Liver (tissue), 7 donors: ENCODE measurements at regions not wholly inside any gene's neighbourhood (a gene's known extent, or its start where the extent isn't known, plus 50 kb on each side); places are given as distances from the start of the nearest gene placed in this dataset.

Experiments
- DNase-seq: peaks from one replicate; pipeline ENCODE4 v3.0.0-alpha.2; 2017; ENCODE audit warnings: low spot score
- H3K27ac ChIP-seq, 2 donors: one replicate each; pipeline ENCODE4 v1.7.0; 2013; ENCODE audit warnings: inconsistent platforms in 2 of 2, low read length in 2 of 2, control low read depth in 1 of 2, low read depth in 1 of 2, mild to moderate bottlenecking in 1 of 2
- H3K27me3 ChIP-seq, 4 donors: one replicate each; pipeline versions ENCODE4 v1.6.1 to v1.7.0; 2013; ENCODE audit warnings: low read length in 3 of 4, inconsistent platforms in 1 of 4, mild to moderate bottlenecking in 1 of 4, moderate library complexity in 1 of 4; ENCODE audit not compliant: control insufficient read depth in 4 of 4, insufficient read depth in 4 of 4
- H3K36me3 ChIP-seq, 4 donors: one replicate each; pipeline versions ENCODE4 v1.6.1 to v1.7.0; 2013; ENCODE audit warnings: low read length in 3 of 4, mild to moderate bottlenecking in 3 of 4, low read depth in 1 of 4, moderate library complexity in 1 of 4; ENCODE audit not compliant: control insufficient read depth in 4 of 4, insufficient read depth in 3 of 4
- H3K4me1 ChIP-seq, 4 donors: one replicate each; pipeline versions ENCODE4 v1.6.1 to v1.7.0; 2013; ENCODE audit warnings: low read length in 3 of 4, mild to moderate bottlenecking in 3 of 4, moderate library complexity in 1 of 4; ENCODE audit not compliant: control insufficient read depth in 4 of 4, insufficient read depth in 4 of 4
- H3K4me3 ChIP-seq, 3 donors: one replicate each; pipeline versions ENCODE4 v1.6.1 to v1.7.0; 2013; ENCODE audit warnings: low read length in 3 of 3, control low read depth in 1 of 3, low read depth in 1 of 3, mild to moderate bottlenecking in 1 of 3
- H3K9ac ChIP-seq, 2 donors: one replicate each; pipeline ENCODE4 v1.7.0; 2013; ENCODE audit warnings: low read length in 2 of 2, mild to moderate bottlenecking in 2 of 2, moderate library complexity in 2 of 2, control low read depth in 1 of 2, low read depth in 1 of 2
- H3K9me3 ChIP-seq, 4 donors: one replicate each; pipeline versions ENCODE4 v1.6.1 to v1.7.0; 2013; ENCODE audit warnings: low read length in 3 of 4; ENCODE audit not compliant: control insufficient read depth in 4 of 4
- ATF3 ChIP-seq: IDR thresholded peaks from 2 replicates; pipeline ENCODE4 v1.6.1; 2016; ENCODE audit warnings: antibody characterized with exemption
- EGR1 ChIP-seq, 2 donors: IDR thresholded peaks; 2 replicates each; pipeline ENCODE4 v1.6.1; 2016 to 2018; ENCODE audit warnings: antibody characterized with exemption in 2 of 2, low read depth in 2 of 2
- FOXA1 ChIP-seq: IDR thresholded peaks from 2 replicates; pipeline ENCODE4 v1.6.1; 2016; ENCODE audit warnings: antibody characterized with exemption
- FOXA2 ChIP-seq: IDR thresholded peaks from 2 replicates; pipeline ENCODE4 v1.6.1; 2016; ENCODE audit warnings: antibody characterized with exemption
- HNF4A ChIP-seq, 2 donors: conservative IDR thresholded peaks; 2 replicates each; pipeline ENCODE4 v1.6.1; 2016; ENCODE audit warnings: antibody characterized with exemption in 2 of 2, mild to moderate bottlenecking in 2 of 2
- HNF4G ChIP-seq: IDR thresholded peaks from 2 replicates; pipeline ENCODE4 v1.6.1; 2016; ENCODE audit warnings: antibody characterized with exemption
- JUND ChIP-seq, 2 donors: IDR thresholded peaks; 2 replicates each; pipeline ENCODE4 v1.6.1; 2016; ENCODE audit warnings: antibody characterized with exemption in 2 of 2
- RAD21 ChIP-seq, 2 donors: IDR thresholded peaks; 2 replicates each; pipeline ENCODE4 v1.6.1; 2016; ENCODE audit warnings: antibody characterized with exemption in 2 of 2, mild to moderate bottlenecking in 2 of 2
- RXRA ChIP-seq, 2 donors: IDR thresholded peaks; 2 replicates each; pipeline ENCODE4 v1.6.1; 2017 to 2018; ENCODE audit warnings: antibody characterized with exemption in 2 of 2, mild to moderate bottlenecking in 1 of 2
- SP1 ChIP-seq: IDR thresholded peaks from 2 replicates; pipeline ENCODE4 v1.6.1; 2018; ENCODE audit warnings: antibody characterized with exemption, mild to moderate bottlenecking
- TAF1 ChIP-seq: conservative IDR thresholded peaks from 2 replicates; pipeline ENCODE4 v1.6.1; 2016; ENCODE audit warnings: antibody characterized with exemption, mild to moderate bottlenecking
- YY1 ChIP-seq: IDR thresholded peaks from 2 replicates; pipeline ENCODE4 v1.6.1; 2016; ENCODE audit warnings: antibody characterized with exemption, mild to moderate bottlenecking
- ZBTB33 ChIP-seq: IDR thresholded peaks from 2 replicates; pipeline ENCODE4 v1.6.1; 2016; ENCODE audit warnings: antibody characterized with exemption
- WGBS: extraction: QIAGEN DNeasy Blood & Tissue Kit; methylation state at CpG from one replicate; pipeline ENCODE4 v1.1.7; 2013; 5-methylcytosine and 5-hydroxymethylcytosine counted together
- TF ChIP-seq, protein P1 (sequence below): IDR thresholded peaks from 2 replicates; pipeline ENCODE4 v1.6.1; 2016; ENCODE audit warnings: antibody characterized with exemption
- TF ChIP-seq, protein P2 (sequence below): IDR thresholded peaks from 2 replicates; pipeline ENCODE4 v1.6.1; 2016; ENCODE audit warnings: antibody characterized with exemption, mild to moderate bottlenecking
- donor health status: healthy.
- donor health status: healthy.
- donor health status: healthy.
- donor health status: healthy.

DNA sequence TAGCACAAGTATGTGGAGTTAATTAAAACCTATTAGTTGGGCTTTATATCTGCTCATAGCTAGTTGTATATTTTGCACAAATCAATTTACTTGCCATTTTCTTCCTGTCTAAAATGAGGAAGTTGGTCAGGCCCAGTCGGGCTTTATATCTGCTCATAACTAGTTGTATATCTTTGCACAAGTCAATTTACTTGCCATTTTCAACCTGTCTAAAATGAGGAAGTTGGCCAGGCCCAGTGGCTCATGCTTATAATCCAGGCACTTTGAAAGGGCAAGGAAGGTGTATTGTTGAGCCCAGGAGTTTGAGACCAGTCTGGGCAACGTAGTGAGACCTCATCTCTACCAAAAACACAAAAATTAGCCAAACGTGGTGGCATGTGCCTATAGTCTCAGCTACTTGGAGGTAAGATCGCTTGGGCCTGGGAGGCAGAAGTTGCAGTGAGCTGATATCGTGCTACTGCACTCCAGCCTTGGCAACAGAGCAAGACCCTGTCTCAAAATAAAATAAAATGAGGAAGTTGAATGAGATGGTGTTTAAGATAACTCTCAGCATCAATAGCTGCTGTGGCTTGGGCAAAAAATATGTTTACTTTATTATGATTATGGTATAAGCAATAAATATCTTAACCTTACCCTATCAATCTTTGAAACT is 1558.6 kb upstream of the RAG2 start:
- Histone ChIP-seq H3K36me3 (no peaks in the 10 kb centered on the region), H3K4me3 (no peak overlapping the region), H3K27me3 (peaks cover 0 to 3% (median 0%) of the 10 kb centered on the region in 4 donors), H3K27ac (no peak overlapping the region), H3K4me1 (no peaks in the 10 kb centered on the region), H3K9me3 (no peaks in the 10 kb centered on the region), H3K9ac (no peak overlapping the region)
- DNase-seq: no peak
- WGBS: 55% methylated on average over 5 of the region's 5 CpGs
- TF ChIP-seq ZBTB33: no peak

DNA sequence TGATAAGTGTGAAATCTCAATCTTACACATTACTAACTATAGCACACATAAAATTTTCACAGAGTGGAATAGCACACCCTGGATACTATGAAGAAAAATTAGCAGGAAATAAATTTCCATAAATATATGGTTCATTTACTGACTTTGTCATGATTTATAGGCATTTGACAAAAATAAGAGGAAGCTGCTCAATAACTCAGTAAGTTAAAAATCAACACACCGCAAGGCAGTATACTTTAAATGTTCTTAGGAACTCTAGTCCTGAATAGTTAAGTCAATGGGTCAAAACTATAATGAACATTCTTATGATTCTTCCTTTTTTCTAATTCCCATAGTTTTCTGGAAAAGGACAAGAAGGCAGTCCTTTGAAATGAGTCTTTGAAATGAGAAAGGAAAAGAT is 1557.8 kb upstream of the RAG2 start:
- no peak overlapping the region for H3K4me3 ChIP-seq
- no peaks in the 10 kb centered on the region for H3K9me3 ChIP-seq
- H3K27me3 ChIP-seq: peaks cover 0 to 3% (median 0%) of the 10 kb centered on the region in 4 donors
- no peak for DNase-seq
- H3K36me3 ChIP-seq: no peaks in the 10 kb centered on the region
- H3K27ac ChIP-seq: no peak overlapping the region
- TF ChIP-seq HNF4G (no peak), YY1 (no peak), RAD21 (IDR thresholded peaks at IDR 0.05) (no peak), FOXA1 (no peak), JUND (IDR thresholded peaks at IDR 0.05) (no peak), TAF1 (no peak), FOXA2 (no peak), ATF3 (no peak)
- TF ChIP-seq, protein P1, sequence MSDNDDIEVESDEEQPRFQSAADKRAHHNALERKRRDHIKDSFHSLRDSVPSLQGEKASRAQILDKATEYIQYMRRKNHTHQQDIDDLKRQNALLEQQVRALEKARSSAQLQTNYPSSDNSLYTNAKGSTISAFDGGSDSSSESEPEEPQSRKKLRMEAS: no peak
- TF ChIP-seq, protein P2, sequence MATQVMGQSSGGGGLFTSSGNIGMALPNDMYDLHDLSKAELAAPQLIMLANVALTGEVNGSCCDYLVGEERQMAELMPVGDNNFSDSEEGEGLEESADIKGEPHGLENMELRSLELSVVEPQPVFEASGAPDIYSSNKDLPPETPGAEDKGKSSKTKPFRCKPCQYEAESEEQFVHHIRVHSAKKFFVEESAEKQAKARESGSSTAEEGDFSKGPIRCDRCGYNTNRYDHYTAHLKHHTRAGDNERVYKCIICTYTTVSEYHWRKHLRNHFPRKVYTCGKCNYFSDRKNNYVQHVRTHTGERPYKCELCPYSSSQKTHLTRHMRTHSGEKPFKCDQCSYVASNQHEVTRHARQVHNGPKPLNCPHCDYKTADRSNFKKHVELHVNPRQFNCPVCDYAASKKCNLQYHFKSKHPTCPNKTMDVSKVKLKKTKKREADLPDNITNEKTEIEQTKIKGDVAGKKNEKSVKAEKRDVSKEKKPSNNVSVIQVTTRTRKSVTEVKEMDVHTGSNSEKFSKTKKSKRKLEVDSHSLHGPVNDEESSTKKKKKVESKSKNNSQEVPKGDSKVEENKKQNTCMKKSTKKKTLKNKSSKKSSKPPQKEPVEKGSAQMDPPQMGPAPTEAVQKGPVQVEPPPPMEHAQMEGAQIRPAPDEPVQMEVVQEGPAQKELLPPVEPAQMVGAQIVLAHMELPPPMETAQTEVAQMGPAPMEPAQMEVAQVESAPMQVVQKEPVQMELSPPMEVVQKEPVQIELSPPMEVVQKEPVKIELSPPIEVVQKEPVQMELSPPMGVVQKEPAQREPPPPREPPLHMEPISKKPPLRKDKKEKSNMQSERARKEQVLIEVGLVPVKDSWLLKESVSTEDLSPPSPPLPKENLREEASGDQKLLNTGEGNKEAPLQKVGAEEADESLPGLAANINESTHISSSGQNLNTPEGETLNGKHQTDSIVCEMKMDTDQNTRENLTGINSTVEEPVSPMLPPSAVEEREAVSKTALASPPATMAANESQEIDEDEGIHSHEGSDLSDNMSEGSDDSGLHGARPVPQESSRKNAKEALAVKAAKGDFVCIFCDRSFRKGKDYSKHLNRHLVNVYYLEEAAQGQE: no peak
- H3K4me1 ChIP-seq: no peaks in the 10 kb centered on the region
- WGBS: 91% methylated on average over 1 of the region's 1 CpG
- no peak overlapping the region for H3K9ac ChIP-seq

GRCh38 chr11:38153985-38154384 is 1555.9 kb upstream of the RAG2 start:
- no peak overlapping the region for H3K4me3 ChIP-seq
- H3K4me1 ChIP-seq: no peaks in the 10 kb centered on the region
- peaks cover 0 to 3% (median 0%) of the 10 kb centered on the region in 4 donors for H3K27me3 ChIP-seq
- WGBS: 50% methylated on average over 1 of the region's 1 CpG
- H3K9ac ChIP-seq: no peak overlapping the region
- no peaks in the 10 kb centered on the region for H3K36me3 ChIP-seq
- DNase-seq: no peak
- TF ChIP-seq EGR1 (IDR thresholded peaks at IDR 0.05; ENCODE audit: low read depth in 2 of 2) (no peak), FOXA1 (no peak), JUND (IDR thresholded peaks at IDR 0.05) (no peak), SP1 (no peak), ATF3 (no peak), HNF4A (conservative IDR thresholded peaks at IDR 0.05) (no peak), RAD21 (IDR thresholded peaks at IDR 0.05) (no peak), FOXA2 (no peak), RXRA (IDR thresholded peaks at IDR 0.05) (no peak), ZBTB33 (no peak)
- TF ChIP-seq, protein P2: no peak
- H3K27ac ChIP-seq: no peak overlapping the region
- H3K9me3 ChIP-seq: no peaks in the 10 kb centered on the region
